ENCODE measurements at regions not wholly inside any gene's neighbourhood (a gene's known extent, or its start where the extent isn't known, plus 50 kb on each side); places are given as distances from the start of the nearest gene placed in this dataset.

DNA sequence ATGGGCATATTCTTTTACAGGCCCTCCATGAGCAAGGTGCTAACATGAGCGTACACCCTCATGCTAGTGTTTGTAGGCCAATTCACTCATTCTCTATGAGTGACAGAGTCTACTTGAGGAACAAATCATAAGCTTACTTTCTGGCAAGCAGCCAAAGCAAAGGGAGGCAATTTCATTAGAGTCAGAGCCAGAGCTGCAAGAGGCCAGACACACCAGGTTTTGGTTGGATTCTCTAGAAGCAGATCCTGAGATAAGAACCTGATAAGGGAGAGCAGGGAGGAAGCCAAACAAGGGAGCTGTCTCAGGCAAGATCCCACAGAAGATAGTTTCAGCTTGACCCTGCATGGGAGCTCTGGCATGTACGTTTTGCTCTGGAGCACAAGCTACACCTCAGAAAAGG lies 214.1 kb upstream of the CTNNB1 start:
- TF ChIP-seq EZH2 (IDR thresholded peaks at IDR 0.05; ENCODE audit: insufficient read depth, poor library complexity, severe bottlenecking) (no peak), EZH2phosphoT487 (IDR thresholded peaks at IDR 0.05; ENCODE audit: insufficient read depth, low read depth) (no peak)
